ENCODE measurements at regions not wholly inside any gene's neighbourhood (a gene's known extent, or its start where the extent isn't known, plus 50 kb on each side); places are given as distances from the start of the nearest gene placed in this dataset.

GRCh38 chrX:45363596-45363995, 162.9 kb upstream of the DIPK2B start:
- H2AFZ ChIP-seq (ENCODE audit: low read length) = no peak overlapping the region

GRCh38 chrX:45360571-45360970, 159.9 kb upstream of the DIPK2B start:
- H3K9me2 ChIP-seq (ENCODE audit: low read depth, low read length) = no peaks in the 10 kb centered on the region
- H3K27me3 ChIP-seq (ENCODE audit: insufficient read depth, low read length) = no peaks in the 10 kb centered on the region
- H4K20me1 ChIP-seq (ENCODE audit: insufficient read depth, low read length) = no peaks in the 10 kb centered on the region
- H3K4me1 ChIP-seq (ENCODE audit: insufficient read depth, low read length, severe bottlenecking) = no peaks in the 10 kb centered on the region
- H3K27ac ChIP-seq (ENCODE audit: low read depth, low read length, poor library complexity, severe bottlenecking) = no peak overlapping the region
- no peak overlapping the region for H2AFZ ChIP-seq (ENCODE audit: low read length)
- no peak overlapping the region for H3K4me2 ChIP-seq (ENCODE audit: low read length)
- no peaks in the 10 kb centered on the region for H3K9me3 ChIP-seq (ENCODE audit: low read length)
- no peak overlapping the region for H3K9ac ChIP-seq (ENCODE audit: low read length)
- H3K79me2 ChIP-seq (ENCODE audit: insufficient read depth, low read length) = no peaks in the 10 kb centered on the region
- no peaks in the 10 kb centered on the region for H3K36me3 ChIP-seq (ENCODE audit: insufficient read depth, low read length)
- TF ChIP-seq EZH2 (IDR thresholded peaks at IDR 0.05; ENCODE audit: borderline replicate concordance, low read length) = no peak
- TF ChIP-seq CTCF (IDR thresholded peaks at IDR 0.05; ENCODE audit: low read length) = no peak
- no peaks in the 10 kb centered on the region for H3F3A ChIP-seq (ENCODE audit: insufficient read depth, low read length)
- H3K4me3 ChIP-seq (ENCODE audit: low read depth, low read length, poor library complexity, severe bottlenecking) = no peak overlapping the region

More at GRCh38 chrX:45363596-45363995, 162.9 kb upstream of the DIPK2B start:
- Histone ChIP-seq H3K9me2 (ENCODE audit: low read depth, low read length) (no peaks in the 10 kb centered on the region), H3K9ac (ENCODE audit: low read length) (no peak overlapping the region), H3K4me1 (ENCODE audit: insufficient read depth, low read length, severe bottlenecking) (no peaks in the 10 kb centered on the region), H3F3A (ENCODE audit: insufficient read depth, low read length) (no peaks in the 10 kb centered on the region), H3K79me2 (ENCODE audit: insufficient read depth, low read length) (no peaks in the 10 kb centered on the region), H3K9me3 (ENCODE audit: low read length) (no peaks in the 10 kb centered on the region), H3K4me2 (ENCODE audit: low read length) (no peak overlapping the region), H3K27ac (ENCODE audit: low read depth, low read length, poor library complexity, severe bottlenecking) (no peak overlapping the region), H3K36me3 (ENCODE audit: insufficient read depth, low read length) (no peaks in the 10 kb centered on the region), H3K4me3 (ENCODE audit: low read depth, low read length, poor library complexity, severe bottlenecking) (no peak overlapping the region), H4K20me1 (ENCODE audit: insufficient read depth, low read length) (no peaks in the 10 kb centered on the region), H3K27me3 (ENCODE audit: insufficient read depth, low read length) (no peaks in the 10 kb centered on the region)
- TF ChIP-seq CTCF (IDR thresholded peaks at IDR 0.05; ENCODE audit: low read length) (no peak), EZH2 (IDR thresholded peaks at IDR 0.05; ENCODE audit: borderline replicate concordance, low read length) (no peak)

- no peak overlapping the region for H2AFZ ChIP-seq (ENCODE audit: low read length)
- no peaks in the 10 kb centered on the region for H3K9me3 ChIP-seq (ENCODE audit: low read length)
- no peak overlapping the region for H3K9ac ChIP-seq (ENCODE audit: low read length)
- H3K27me3 ChIP-seq (ENCODE audit: insufficient read depth, low read length) = no peaks in the 10 kb centered on the region
- no peak overlapping the region for H3K4me3 ChIP-seq (ENCODE audit: low read depth, low read length, poor library complexity, severe bottlenecking)
- no peaks in the 10 kb centered on the region for H3K79me2 ChIP-seq (ENCODE audit: insufficient read depth, low read length)
- no peaks in the 10 kb centered on the region for H3F3A ChIP-seq (ENCODE audit: insufficient read depth, low read length)
- no peak overlapping the region for H3K4me2 ChIP-seq (ENCODE audit: low read length)
- no peaks in the 10 kb centered on the region for H4K20me1 ChIP-seq (ENCODE audit: insufficient read depth, low read length)
- H3K9me2 ChIP-seq (ENCODE audit: low read depth, low read length) = no peaks in the 10 kb centered on the region
- H3K27ac ChIP-seq (ENCODE audit: low read depth, low read length, poor library complexity, severe bottlenecking) = no peak overlapping the region
- no peaks in the 10 kb centered on the region for H3K36me3 ChIP-seq (ENCODE audit: insufficient read depth, low read length)
- no peak for TF ChIP-seq CTCF (IDR thresholded peaks at IDR 0.05; ENCODE audit: low read length)
- TF ChIP-seq EZH2 (IDR thresholded peaks at IDR 0.05; ENCODE audit: borderline replicate concordance, low read length) = no peak
- H3K4me1 ChIP-seq (ENCODE audit: insufficient read depth, low read length, severe bottlenecking) = no peaks in the 10 kb centered on the region
Measured at GRCh38 chrX:45358392-45358791, 157.7 kb upstream of the DIPK2B start.

All from OCI-LY1 (cell line).